ENCODE measurements at regions not wholly inside any gene's neighbourhood (a gene's known extent, or its start where the extent isn't known, plus 50 kb on each side); places are given as distances from the start of the nearest gene placed in this dataset.

DNA sequence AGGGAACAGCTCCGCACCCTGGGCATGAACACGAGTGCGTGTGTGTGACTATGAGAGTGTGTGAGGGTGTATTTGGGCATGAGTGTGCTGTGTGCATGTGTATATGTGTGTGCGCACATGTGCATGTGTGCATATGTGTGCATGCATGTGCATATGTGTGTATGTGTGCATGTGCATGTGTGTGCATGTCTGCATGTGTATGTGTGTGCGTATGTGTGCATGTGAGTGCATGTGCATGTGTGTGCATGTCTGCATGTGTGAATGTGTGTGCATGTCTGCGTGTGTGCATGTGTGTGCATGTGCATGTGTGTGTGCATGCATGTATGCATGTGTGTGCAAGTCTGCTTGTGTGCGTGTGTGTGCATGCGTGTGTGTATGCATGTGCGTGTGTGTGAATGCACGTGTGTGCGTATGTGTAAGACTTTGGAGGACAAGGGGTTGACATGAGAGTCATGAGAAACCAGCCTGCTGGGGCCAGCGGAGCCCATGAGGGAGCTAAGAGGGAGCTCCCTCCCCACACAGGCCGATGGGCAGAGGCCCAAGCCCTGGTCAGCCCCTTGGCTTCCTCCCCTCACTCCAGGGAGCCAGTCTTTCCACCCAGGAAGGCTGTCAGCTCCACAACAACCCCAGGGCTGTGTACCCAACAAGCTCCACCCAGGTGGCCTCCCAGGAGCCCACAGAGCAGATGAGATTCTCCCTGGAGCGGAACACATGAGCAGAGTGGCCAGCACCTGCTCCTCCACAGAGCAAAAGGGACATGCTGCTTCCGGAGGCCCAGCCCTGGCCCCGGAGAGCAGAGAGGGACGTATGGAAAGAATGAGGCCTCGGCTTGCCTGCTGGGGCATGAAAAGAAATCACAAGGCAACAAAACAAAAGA is 142.5 kb upstream of the PPP2R2D start:
- intact Hi-C loops (cut with DNase I) = no loop called here
- DNase-seq (peak; percentile 13), ATAC-seq (ENCODE audit: poor library complexity) (no peak)

- ATAC-seq (ENCODE audit: poor library complexity) (no peak), DNase-seq (no peak)
- intact Hi-C loops (cut with DNase I) = no loop called here
Observed at GRCh38 chr10:131758939-131759301, 141.9 kb upstream of the PPP2R2D start.

GRCh38 chr10:131759347-131759746 is 141.5 kb upstream of the PPP2R2D start:
- ATAC-seq (ENCODE audit: poor library complexity) (no peak), DNase-seq (no peak)
- intact Hi-C loops (cut with DNase I) = no loop called here

DNA sequence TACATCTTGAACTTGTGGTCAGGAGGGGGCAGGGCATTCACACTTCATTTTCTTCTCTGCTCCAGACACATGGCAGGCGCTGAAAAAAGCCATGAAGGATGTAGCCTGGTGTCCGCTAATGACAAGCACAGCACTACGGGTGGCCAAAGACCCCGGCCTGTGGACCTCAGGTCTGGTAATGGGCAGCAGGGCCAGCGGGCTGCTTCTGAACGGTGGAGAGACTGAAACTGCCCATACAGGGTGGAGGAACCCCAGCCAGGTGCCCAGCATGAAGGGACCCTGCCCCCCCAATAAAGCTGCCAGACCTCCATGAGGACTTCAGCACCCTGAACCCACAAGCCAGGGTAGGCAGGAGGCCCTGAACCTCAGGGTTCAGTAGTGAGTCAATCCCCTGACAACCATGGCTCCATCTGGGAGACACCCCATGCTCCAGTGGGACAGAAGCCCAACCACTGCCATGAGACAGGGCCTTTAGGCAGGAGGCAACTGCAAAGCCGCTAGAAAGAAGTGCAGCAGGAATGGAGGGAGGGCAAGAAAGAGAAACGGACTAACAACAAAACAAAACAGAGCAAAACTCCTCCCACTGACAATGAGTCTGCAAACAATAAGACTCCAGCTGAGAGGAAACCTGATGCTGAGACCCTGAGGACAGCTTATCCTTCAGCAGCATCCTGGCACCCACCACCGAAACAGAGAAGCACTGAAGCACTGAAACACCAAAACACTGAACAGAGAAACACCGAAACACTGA is 140.2 kb upstream of the PPP2R2D start:
- no peak for DNase-seq
- intact Hi-C loops (cut with DNase I) = no loop called here
- ATAC-seq (ENCODE audit: poor library complexity) = no peak

DNA sequence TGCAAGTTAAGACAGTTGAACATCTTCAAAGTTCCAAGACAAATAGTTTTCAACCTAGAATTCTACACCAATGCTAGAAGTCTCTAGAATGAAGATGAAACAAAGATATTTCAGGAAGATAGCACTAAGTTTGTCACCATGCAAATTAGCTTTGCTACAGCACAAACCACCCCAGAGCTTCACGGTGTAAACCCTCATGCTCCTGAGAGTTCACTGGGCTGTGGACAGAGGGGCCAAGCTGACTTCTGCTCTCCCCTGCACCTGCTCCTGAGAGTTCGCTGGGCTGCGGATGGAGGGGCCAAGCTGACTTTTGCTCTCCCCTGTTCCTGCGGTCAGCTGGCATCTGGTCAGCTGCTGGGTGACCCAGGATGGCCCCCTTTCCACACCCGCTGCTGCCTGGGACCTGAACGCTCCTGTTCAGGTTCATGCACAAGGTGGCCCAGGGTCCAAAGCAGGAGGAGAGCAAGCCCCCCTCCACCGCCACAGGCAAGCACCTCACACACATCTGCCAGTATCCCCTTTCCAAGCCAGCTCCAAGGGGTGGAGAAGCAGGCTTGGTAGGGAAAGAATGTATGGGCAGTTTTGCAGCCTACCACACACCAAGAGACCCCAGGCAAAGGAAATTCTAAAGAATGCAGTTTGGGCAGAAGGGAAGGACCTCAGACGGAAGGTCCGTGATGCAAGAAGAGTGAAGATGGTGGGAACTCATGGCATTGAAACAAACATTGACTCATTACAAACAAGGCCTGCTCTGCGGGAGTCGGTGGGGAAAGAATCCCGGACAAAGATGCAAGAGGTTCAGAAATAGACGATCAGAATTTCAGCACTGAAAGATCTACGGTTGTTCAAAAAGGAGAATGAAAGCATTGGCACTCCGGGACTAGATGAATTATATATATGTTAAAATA is 137.8 kb upstream of the PPP2R2D start:
- no peak for DNase-seq
- ATAC-seq (ENCODE audit: poor library complexity) = no peak
- intact Hi-C loops (cut with DNase I) = no loop called here

- DNase-seq = no peak
- intact Hi-C loops (cut with DNase I) = no loop called here
- no peak for ATAC-seq (ENCODE audit: poor library complexity)
Observed at GRCh38 chr10:131764929-131765328, 135.9 kb upstream of the PPP2R2D start.

DNA sequence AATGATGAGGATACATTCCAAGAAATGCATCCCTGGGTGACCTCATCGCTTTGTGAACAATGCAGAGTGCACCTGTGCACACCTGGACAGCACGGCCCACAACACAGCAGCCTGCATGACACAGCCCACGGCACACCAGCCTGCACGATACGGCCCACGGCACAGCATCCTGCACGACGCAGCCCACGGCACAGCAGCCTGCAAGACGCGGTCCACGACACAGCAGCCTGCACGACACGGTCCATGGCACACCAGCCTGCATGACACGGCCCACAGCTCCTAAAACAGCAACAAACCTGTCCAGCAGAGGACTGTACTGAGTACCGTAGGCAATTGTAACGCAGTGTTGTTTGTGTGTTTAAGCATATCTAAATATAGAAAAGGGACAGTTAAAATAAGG is 134.7 kb upstream of the PPP2R2D start:
- DNase-seq (no peak), ATAC-seq (ENCODE audit: poor library complexity) (no peak)
- intact Hi-C loops (cut with DNase I) = no loop called here

- intact Hi-C loops (cut with DNase I) = no loop called here
- ATAC-seq (ENCODE audit: poor library complexity) (no peak), DNase-seq (no peak)
Observed at GRCh38 chr10:131767716-131768115, 133.1 kb upstream of the PPP2R2D start.

DNA sequence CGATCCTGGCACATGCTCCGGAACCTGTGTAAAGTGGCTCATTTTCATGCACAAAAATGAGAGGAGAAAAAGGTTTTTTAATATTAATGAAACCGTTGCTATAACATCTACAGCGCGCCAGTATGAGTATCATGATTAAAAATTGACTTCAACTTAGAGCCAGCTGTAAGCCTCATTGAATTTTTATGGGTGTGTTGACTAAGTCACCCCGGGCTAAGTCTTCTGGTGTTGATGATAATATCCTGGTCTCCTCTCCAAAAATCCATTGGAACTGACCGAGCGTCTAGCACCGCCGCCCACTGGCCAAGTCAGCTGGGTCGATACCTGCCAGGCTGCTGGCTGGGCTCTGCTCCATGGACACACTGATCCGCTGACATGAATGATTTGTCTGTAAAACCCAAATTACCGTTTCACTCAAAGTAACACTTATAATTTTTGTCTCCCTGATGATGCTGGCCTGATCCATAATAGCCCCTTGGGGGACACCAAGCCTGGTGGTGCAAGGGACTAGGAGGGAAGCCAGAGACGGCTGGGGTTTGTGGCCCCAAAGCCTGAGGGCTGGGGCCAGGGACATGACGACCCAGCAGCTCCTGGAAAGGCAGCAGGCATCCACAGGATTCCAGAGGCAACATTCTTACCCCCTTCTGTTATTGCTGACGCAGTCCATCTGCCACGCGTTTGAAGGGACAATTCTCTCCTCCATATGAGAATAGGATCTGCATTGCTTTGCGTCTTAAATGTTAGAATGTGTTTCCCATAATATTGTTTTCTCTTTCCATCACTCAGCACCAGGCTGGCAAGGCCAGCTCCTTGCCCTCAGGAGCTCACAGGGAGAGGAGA is 131.0 kb upstream of the PPP2R2D start:
- intact Hi-C loops (cut with DNase I) = no loop called here
- ATAC-seq (ENCODE audit: poor library complexity) (no peak), DNase-seq (no peak)

DNA sequence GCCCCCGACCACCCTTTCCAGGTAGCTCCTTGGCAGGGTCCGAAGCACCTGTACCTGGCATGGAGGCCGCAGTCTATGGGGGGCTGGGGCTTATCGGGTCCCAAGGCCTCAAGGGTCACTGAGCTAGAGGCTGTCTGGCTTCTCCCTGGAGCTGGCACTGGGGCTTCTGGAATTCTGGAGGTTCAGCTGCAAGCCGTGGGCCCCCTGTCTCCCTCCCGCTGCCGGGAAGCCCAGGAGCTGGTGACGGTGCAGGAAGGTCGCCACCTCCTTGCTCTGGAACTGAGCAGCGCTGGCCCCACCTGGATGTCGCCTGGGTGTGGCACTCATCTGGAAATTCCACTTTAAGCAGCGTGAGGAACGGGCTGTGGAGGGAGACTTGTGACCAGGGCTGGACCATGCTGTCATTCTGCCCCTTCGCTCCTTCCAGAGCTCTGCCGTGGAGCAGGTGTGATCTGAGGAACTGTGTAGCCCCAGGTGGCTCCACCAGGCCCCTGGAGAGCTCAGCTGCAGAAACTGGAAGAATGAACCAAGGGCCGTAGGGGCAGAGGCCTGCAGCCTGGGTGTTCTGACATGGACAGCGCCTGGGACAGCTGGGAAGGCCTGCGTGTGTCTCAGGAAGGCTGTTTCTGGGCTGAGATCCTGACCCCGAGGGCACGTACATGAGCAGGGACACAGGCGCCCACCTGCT is 129.7 kb upstream of the PPP2R2D start:
- DNase-seq (no peak), ATAC-seq (ENCODE audit: poor library complexity) (no peak)
- intact Hi-C loops (cut with DNase I) = no loop called here

- intact Hi-C loops (cut with DNase I) = no loop called here
- DNase-seq = no peak
- no peak for ATAC-seq (ENCODE audit: poor library complexity)
Observed at GRCh38 chr10:131771634-131772358, 129.0 kb upstream of the PPP2R2D start.

DNA sequence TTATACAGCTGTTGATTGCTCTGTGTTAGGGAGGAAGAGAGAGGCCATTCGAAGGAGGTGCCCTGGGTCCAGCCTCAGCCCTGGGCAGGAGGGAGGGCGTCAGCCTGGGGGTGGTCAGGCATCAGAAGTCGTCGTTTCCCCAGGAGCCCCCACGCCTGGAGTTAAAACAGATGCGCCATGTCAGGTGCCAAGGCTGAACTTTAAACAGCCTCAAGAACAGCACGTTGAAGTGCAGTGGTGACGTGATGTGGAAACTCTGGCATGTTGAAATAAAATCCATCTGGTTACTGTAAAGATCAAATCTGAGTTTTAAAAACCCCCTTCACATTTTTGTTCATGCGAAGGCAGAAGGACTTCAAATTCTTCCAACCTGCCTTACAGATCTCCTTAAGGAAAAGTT is 128.4 kb upstream of the PPP2R2D start:
- DNase-seq = no peak
- intact Hi-C loops (cut with DNase I) = no loop called here
- no peak for ATAC-seq (ENCODE audit: poor library complexity)

DNA sequence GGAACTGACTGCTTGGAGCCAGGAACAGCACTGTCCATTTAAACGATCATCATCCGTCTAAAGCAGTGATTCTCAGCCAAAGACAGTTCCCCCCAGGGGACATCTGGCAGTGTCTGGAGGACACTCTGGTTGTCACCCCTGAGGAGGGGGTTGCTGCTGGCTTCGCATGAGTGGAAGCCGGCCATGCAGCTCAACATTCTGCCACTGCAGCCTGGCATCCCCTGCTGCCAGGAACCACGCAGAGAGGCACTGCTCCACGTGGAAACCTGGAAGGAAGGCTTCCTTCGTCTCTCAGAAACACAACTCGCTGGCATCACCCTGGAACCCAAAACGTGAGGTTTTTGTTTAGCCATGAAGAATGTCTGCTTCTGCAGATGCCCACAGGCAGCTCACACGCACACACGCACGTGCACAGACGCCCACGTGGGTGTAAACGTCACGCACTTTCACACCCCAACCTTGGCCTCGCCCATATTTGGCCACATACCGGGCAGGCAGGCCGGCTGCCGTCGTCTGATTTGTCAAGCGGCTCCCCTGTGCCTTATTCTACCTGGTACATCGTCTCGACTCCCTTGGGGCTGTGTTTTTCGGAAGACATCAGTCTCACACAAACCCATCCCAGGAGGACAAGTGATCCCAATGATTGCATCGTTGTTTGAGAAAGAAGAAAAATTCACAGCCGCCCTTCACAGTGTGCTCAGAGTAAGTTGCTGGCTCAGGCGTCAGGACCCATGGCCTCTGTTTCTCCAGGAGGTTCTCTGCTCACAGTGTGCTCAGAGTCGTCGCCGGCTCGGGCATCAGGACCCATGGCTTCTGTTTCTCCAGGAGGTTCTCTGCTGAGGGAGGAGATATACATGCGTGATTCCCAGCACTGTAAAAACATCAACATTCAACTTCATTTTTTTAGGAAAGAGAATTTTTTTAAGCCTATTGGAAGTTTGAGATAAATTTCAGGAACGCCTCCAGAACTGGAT is 127.2 kb upstream of the PPP2R2D start:
- intact Hi-C loops (cut with DNase I) = no loop called here

GRCh38 chr10:131774681-131775085 is 126.1 kb upstream of the PPP2R2D start:
- DNase-seq (no peak), ATAC-seq (ENCODE audit: poor library complexity) (no peak)
- intact Hi-C loops (cut with DNase I) = no loop called here

More for the DNA sequence above, 127.2 kb upstream of the PPP2R2D start:
- ATAC-seq (ENCODE audit: poor library complexity) (no peak), DNase-seq (no peak)

GRCh38 chr10:131775433-131775832 is 125.4 kb upstream of the PPP2R2D start:
- ATAC-seq (ENCODE audit: poor library complexity) = no peak
- intact Hi-C loops (cut with DNase I) = no loop called here

DNA sequence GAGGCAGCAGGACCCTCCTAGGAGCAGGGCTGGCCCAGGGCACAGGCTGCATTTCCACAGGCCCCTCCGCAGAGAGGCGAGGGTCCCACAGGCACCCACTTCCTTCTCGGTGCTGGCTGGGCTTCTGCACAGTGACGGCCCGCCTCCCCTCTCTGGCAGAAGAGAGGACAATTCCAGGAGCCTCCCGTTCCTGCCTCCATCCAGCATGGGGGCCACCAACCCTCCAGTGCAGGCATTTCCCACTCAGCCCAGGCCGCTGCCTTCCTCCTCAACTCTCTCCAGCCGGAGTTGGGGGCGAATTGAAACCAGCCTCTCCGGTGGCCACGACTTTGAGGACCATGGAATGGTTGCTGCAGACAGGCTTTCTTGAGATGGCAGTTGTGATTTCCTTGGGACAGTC is 125.0 kb upstream of the PPP2R2D start:
- intact Hi-C loops (cut with DNase I) = no loop called here
- ATAC-seq (ENCODE audit: poor library complexity) (no peak), DNase-seq (no peak)

More at GRCh38 chr10:131775433-131775832, 125.4 kb upstream of the PPP2R2D start:
- no peak for DNase-seq
